ENCODE measurements at regions not wholly inside any gene's neighbourhood (a gene's known extent, or its start where the extent isn't known, plus 50 kb on each side); places are given as distances from the start of the nearest gene placed in this dataset.
"Not testable (repeated sequence)": the region's sequence is repeated elsewhere in the genome, so short reads cannot be mapped to it uniquely, and the experiment has no call there.

DNA sequence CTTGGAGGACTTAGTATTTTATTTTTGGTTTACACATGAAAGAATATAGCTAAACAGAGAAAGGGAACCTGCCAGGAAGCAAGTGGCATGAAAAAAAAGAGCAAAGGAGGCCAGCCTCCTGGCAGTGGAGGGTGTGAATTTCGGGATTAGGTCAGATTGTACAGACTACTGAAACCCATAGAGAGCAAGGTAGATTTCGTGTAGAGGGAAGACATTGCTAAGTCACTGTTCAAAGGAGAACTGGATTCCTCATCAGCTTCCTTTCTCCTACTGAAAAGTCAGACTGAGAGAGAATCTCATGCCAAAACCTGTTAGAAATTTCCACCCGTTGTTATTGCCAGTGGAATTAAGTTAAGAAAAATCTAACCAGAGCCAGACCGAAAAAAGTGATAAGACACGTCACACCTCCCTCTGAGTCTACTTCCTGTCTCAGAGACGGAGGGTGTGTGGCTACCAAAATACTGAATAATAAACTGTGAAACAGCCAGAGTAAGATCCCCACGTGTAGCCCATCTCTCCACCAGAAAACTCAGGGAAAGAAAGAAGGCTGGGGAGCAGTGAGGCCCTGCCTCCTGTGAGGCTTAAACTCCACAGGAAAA is 118.8 kb downstream of the SKIDA1 start:
- peak; percentile 42 for DNase-seq (ENCODE audit: low read depth)

DNA sequence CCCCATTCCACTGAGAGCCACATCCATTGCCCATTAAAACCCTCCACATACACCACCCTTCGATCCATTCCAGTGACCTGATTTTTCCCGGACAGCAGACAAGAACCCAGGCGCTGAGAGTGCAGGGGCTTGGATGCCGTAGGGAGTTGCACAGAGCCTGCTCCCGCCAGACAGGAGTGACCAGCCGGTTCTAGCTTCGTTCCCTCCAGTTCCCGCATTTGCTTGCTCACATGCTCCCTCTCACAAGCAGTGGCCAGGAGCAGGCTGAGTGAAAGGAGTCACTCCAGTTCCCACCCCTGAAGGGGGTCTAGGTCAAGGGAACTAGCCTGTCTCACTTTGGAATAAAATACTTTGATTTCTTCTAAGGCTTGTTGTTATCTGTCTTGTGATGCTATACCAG is 119.5 kb downstream of the SKIDA1 start:
- no peak for DNase-seq (ENCODE audit: low read depth)

DNA sequence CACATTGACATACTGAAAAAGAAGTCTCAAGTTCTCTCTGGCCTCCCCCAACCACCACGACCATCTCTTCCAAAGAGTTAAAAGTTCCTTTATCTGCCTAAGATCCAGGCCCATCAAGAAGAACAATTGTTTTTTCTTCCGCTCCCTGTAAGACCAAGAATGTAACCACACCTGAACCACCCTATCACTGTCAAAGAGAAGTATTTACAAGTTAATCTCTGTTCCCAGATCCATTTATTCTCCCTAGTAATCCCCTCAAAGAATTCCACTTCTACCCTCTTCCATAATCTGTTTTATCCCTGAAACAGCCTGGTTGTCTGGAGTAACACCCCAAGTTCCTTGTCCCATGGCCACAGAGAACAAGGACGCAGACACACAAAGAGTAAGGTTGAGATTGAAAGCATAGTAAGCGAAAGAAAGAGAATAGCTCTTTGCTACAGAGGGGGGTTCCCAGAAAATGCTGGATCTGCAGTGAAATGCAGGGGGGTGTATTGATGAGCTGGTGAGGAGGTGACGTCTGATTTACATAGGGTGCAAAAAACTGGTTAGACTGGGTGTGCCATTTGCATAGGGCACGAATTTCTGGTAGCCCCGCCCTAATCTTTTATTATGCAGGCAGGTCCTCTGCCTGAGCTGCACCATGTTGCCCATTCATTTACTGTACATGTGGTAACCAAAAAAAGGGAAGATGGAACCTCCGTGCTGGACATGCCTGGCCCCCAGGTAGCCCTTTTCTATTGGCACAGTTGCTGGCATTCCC is 122.0 kb downstream of the SKIDA1 start:
- no peak for DNase-seq (ENCODE audit: low read depth)

DNA sequence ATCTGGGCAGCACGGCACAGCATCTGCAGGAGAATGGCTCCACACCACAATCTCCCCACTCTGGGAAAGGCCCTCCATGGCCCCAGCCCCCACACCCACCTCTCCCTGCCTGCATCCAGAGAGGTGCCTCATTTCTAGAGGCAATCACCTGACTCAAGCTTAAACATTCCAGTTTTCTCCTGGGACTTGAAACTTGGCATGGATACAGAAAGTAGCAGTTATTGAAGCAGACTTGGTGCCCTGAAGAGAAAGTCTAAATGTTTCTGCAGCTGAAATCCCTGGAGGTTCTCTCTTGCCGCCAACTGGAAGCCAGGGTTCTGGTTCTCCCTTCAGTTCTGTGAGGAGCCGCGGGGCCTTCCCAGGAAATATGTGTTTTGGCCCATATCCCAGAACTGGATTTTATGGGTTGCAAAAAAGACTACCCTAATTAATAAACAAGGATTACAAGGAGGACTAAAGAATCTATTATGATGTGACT is 122.8 kb downstream of the SKIDA1 start:
- DNase-seq (ENCODE audit: low read depth), result peak; percentile 38

DNA sequence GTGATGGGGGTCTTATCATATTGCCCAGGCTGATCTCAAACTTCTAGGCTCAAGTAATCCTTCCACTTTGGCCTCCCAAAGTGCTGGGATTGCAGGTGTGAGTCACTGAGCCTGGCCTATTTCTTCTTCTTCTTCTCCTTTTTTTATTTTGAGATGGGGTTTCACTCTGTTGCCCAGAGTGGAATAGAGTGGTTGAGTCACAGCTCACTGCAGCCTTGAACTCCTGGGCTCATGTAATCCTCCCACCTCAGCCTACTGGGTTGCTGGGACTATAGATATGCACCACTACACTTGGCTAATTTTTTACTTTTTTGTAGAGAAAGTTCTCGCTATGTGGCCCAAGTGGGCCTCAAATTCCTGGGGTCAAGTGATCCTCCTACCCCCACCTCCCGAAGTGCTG is 124.3 kb downstream of the SKIDA1 start:
- peak; percentile 53 for DNase-seq (ENCODE audit: low read depth)

DNA sequence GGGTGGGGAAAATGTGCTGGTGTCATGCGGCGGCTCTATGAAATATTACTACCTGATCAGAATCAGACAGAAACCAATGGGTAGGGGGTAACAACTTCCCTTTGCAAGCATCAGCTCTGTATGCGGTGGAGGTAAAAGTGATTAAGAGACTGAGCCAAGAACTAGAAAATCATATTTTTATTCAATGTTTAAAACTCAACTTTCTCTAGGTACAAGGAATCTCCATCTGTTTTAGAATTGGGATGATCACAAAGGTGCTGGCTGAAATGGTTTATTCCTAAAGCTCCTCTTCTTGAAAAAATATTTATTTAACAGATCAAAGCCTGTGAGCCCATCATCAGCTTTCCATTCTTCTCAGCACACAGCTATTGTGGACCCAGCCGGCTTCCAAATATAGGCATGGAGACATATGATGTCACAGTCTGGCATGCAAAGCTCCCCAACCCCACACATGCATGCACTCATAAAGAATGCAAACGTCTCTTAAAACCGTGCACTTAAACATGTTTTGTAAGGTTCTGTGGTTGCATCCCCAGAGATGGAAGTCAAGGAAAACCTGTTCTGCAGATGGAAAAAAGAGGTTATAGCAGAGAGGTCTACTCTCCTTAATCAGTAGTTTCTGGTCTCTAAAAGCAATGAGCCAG is 126.0 kb downstream of the SKIDA1 start:
- peak; percentile 68 for DNase-seq (ENCODE audit: low read depth)

DNA sequence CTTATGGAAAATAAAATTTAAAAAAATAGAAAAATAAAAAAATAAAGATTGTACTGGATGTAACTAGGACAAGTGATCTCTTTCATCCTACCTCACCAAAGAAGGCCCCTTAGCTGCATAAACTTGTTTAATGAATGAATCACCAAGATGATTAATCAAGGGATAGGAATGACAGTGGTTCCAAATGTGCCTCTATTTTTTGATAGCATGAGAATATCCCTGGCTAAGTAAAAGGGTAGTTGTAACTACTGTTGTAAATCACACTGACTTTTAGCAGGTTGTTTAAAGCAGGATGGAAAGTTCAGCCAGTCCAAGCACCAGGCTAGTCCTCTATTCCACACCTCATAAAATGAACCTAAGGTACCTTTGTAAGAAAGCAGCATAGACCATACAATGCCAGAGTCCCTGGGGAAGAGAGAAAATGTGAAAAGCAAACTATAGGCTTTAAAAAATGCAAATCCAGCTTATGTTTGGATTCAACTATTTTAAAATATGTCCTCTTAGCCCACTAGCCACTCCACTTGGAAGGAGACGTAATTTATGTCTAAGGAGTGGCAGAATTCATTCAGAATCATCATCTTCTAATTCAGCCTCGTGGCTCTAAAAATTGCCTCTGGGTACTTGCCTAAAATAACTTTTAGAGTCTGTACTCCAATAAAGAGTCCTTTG is 126.8 kb downstream of the SKIDA1 start:
- DNase-seq (ENCODE audit: low read depth), result peak; percentile 35

DNA sequence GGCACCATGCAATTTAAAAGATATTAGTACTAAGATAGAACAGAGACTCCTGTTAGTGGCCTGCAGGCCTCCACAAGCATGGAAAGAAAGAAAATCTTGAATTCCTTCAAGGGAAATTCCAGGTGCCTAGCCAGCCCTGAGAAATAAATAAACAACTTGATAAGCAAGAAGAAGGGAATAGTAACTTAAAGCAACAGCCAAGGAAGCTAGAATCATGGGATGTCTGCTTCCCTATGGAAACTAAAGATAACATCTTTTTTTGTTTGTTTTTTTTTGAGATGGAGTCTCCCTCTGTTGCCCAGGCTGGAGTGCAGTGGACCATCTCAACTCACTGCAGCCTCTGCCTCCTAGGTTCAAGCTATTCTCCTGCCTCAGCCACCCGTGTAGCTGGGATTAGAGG is 128.6 kb downstream of the SKIDA1 start:
- DNase-seq (ENCODE audit: low read depth), result no peak

DNA sequence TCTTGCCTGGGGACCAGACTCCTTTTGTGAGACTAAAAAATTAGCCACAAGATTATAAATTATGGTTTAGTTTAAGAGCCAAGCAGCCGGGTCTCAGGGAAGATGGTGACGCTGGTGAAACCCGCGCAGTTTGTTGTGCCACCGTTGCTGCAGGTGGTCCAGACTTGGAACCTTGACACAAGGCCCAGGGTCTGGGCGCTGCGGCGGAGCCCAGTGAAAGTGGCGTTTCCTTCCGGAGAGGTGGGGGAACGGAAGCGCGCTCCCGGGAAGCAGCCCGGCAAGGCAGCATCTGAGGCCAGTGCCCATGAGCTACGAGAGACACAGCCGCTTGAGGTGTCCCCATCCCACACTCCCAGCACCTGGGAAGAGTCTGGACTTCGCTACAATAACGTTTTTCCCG is 131.6 kb downstream of the SKIDA1 start:
- DNase-seq (ENCODE audit: low read depth), result no peak

DNA sequence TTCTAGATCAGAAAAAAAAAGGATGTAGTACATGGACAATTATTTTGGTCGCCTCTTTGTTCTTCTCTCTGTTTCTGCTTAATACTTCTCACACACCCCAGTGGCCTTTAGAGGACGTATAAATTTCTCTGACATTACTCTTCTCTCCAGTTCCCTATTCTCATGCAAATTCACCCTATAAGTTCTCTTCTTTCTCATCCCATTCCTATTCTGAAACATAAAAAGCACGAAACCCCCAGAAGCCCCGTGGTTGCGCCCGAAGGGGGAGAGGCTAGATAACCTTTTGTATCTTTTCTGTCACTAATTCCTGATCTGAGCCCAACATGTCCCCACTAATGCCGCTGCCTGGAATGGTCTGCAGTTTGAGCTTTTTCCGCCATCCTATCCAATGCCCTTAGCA is 136.9 kb downstream of the SKIDA1 start:
- DNase-seq (ENCODE audit: low read depth), result no peak

DNA sequence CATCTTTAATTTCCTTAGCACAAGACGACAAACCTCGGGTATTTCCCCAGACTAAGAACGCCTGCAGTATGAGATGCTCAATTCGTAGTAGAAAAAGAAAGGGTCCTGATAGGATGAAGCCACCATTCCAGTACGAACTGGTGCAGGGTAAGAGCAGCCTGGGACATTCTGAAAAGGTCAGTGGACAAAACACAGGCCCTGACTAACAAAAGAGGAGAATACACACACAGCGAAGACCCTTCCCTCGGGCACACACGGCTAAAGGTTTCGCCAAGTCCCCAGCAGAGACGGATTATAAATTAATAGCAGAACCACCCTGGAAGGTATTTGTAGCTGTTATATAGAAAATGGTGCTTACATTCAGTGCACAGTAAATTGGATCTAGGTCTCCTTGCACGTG is 137.6 kb downstream of the SKIDA1 start:
- DNase-seq (ENCODE audit: low read depth), result no peak

DNA sequence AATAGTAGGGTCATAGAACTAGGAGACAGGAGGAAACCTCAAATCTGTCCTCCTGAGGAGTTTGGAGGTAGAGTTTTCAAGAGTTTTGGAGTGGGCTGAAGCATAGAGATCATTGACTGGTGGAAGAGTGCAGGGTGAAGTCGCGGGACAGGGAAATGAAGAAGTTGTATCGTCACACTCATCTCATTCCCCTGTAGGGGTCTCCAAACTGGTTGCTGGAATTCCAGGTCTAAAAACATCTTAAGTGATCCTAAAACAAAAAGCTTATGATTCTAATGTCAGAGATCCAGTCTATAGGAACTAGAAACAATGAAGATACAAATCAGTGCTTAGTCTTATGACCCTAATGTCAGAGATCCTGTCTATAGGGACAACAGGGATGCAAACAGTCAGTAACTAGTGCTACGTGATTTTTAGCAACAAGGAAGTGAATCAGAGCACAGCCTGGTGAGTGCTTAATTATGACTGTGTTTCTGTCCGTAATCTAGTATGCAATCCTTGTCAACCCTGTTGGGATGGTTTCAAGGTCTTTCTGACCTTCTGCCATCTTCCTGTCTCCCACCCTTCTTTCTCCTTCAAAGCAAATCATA is 139.4 kb downstream of the SKIDA1 start:
- no peak for DNase-seq (ENCODE audit: low read depth)

DNA sequence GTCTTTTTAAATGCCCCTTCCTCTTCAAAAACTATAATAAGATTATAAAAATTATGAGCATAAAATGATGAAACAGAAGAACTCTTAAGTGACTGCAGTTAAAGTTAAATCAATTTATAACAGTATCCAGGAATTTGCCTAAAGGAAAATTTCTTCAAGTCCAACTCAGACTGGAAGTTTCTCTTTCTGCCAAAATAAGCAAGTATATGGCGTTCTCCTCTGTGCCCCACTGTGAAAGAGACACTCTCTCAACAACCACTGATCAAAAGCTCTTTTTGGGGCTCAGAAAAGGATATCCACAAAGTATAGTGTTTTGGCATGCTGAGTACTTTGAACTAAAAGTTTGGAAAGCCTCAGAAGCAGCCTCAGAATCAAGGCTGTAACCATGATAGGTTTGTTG is 139.9 kb downstream of the SKIDA1 start:
- DNase-seq (ENCODE audit: low read depth), result no peak

DNA sequence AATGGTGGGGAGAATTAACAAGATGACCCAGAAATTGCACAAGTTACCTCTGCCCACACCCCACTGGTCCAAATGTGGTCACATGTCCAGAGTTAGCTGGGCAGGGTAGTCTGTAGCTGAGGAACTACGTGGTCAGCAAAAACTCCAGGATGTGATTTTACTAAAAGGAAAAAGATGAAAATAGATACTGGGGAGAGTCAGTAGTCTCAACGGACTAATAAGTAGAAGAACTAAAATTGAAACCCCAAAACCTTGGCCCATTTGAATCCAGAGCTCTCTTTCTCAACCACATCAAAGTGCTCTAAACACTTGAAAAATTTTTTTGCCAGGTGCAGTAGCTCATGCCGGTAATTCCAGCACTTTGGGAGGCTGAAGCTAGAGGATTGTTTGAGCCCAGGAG is 146.3 kb downstream of the SKIDA1 start:
- no peak for DNase-seq (ENCODE audit: low read depth)

DNA sequence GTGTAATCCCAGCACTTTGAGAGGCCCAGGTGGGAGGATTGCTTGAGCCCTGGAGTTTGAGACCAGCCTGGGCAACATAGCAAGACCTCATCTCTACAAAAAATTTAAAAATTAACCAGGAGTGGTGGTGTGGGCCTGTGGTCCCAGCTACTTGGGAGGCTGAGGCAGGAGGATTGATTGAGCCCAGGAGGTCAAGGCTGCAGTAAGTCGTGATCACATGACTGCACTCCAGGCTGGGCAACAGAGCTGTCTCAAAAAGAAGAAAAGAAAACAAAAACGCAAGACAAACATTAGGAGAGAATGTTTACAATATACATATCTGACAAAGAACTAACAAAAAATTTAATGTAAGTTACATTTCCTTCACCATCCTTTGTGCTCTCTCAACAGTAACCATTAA is 150.2 kb downstream of the SKIDA1 start:
- not testable (repeated sequence) for DNase-seq (ENCODE audit: low read depth)

DNA sequence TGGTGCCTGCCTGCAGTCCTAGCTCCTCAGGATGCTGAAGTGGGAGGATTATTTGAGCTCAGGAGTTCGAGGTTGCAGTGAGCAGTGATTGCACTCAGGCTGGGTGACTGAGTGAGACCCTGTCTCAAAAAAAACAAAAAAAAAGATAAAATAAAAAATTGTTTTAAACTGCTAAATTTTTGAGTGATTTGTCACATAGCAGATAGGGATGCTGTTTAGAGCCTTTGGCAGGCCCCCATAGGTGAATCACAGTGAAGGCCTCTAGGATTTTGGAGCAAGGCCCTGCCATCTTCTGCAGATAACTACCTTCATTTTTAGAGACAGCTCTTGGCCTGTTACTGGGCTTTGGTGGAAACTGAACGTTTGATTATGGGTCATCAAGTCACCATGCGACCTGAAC is 151.6 kb downstream of the SKIDA1 start:
- not testable (repeated sequence) for DNase-seq (ENCODE audit: low read depth)

DNA sequence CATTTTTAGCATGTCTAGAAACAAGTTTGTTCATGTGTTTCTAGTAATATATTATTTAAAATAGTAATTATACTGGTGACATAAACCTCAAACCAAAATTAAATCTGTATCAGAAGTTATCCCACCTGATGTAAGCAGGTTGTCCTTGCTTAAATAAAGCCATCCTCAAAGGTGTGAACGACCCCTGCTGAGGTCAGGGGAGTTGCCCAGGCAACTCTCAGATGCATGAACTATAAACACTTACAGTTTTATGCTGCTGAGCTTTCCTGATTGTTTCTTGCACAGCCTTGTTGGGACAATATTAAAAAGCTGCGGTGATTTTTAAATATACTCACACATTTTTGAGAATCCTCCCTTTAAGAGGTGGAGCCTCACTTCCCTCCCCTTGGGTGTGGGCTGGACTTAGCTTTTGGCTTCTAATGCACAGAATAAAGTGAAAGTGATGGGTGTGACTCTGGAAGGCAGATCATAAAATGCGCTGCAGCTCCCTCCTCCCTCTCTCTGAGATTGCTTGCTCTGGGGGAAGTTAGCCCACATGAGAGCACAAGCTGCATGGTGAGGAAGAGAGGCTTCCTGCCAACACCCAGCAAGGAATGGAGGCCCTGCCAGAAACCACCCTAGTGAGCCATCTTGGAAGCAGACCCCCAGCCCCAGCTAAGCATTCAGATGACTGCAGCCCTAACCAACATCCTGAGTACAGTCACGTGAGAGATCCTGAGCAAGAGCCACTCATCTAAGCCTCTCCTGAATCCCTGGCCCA is 152.7 kb downstream of the SKIDA1 start:
- DNase-seq (ENCODE audit: low read depth), result peak; percentile 86

DNA sequence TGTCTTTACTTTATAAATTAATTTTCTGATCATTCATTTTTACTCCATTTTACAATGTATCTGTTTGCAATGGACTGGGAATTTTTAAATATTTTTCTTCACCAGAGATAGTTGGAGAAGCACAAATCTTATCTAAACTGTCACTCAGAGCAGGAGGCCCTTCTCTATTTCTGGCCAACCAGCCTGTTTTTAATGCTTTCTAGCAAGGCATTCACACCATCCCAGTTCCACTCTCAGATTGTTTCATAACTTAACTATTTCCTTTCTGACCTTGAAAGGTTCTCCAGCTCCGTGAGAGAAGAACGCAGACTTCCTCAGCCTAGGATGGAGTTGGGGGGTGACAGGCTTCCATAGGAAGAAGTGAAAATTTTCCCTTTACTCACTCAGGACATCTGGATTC is 155.8 kb downstream of the SKIDA1 start:
- no peak for DNase-seq (ENCODE audit: low read depth)

DNA sequence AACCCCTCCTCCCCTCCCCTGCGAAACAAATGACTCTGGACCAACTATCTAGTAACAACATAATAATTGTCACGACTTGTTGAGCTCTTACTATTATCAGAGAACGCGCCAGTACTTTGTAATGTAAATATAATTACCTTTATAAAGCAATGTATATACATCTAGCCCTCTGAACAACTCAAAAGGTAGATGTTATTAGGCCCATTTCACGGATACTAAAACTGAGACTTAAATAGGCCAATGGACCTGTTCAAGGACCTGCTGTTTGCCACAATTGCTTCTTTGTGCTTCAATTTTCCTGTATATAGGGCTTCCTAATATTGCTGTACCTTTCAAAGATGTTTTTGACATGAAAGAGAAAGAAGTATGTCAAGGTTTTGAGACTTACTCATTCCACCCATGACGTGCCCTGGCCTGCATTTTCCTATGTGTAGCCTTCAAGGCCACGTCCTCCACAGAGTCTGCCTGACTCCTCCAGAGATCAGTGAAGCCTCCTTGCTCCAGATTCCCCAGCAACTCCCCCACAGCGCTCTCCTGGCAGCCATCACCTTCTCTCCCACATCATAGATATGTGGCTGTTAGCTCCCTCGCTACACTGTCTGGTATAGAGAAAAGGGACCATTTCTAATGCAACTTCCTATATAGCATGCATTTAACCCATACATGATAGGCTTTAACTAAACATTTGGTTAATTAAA is 156.6 kb downstream of the SKIDA1 start:
- DNase-seq (ENCODE audit: low read depth), result no peak

DNA sequence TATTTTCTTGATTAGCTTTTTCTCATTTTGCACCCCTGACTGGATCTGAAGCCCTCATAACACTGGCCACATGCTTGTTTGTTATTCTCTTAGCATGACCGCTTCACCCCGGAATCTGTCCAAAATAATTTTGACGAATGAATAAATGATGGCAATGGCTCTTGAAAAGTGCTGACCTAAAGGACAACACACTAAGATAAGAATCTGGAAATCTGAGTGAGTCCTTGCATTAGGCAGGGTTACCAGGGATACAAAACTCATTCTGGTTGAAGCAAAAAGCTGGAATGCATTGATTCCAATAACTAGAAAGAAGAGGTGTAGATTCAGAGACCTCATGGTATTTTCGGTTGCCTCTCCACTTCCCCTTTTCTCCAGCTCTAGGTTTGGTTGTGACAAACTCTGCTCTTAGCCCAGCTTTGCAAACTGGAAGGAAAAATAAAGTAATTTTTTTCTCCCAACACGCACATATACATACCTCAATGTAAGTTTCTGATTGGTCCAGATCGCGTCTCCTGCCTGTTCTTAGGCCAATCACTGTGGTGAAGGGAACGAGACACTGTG is 157.4 kb downstream of the SKIDA1 start:
- DNase-seq (ENCODE audit: low read depth), result no peak
